SU-DHL-6 (cell line): ENCODE measurements at regions not wholly inside any gene's neighbourhood (a gene's known extent, or its start where the extent isn't known, plus 50 kb on each side); places are given as distances from the start of the nearest gene placed in this dataset.

Source experiments
- H2AFZ ChIP-seq: fragments of 200-600 bp; sonication (generic); 2 replicates; pipeline ENCODE4 v1.6.1; 2014; ENCODE audit warnings: low read depth, mild to moderate bottlenecking, moderate library complexity, mixed read lengths, antibody characterized with exemption, low read length; ENCODE audit not compliant: severe bottlenecking
- H3F3A ChIP-seq: fragments of 200-600 bp; shearing (Covaris generic); 2 replicates; pipeline ENCODE4 v1.6.0; 2016; ENCODE audit warnings: antibody characterized with exemption, mild to moderate bottlenecking; ENCODE audit not compliant: insufficient read depth
- H3K27ac ChIP-seq: fragments of 200-600 bp; sonication (generic); 2 replicates; pipeline ENCODE4 v1.5.1; 2016; ENCODE audit warnings: low read depth, mild to moderate bottlenecking, low read length, moderate library complexity, mixed read lengths
- H3K27me3 ChIP-seq: fragments of 200-600 bp; sonication (generic), shearing (Covaris generic); 2 replicates; pipeline ENCODE4 v1.6.0; 2014; ENCODE audit warnings: mild to moderate bottlenecking, low read length
- H3K36me3 ChIP-seq: fragments of 200-600 bp; sonication (generic); 2 replicates; pipeline ENCODE4 v1.6.1; 2014; ENCODE audit warnings: mild to moderate bottlenecking, low read length, mixed read lengths
- H3K4me2 ChIP-seq: fragments of 300-600, 200-600 bp; shearing (Covaris generic), sonication (generic); 2 replicates; pipeline ENCODE4 v1.6.0; 2014; ENCODE audit warnings: low read length, low read depth, mild to moderate bottlenecking; ENCODE audit not compliant: poor library complexity, severe bottlenecking
- H3K4me3 ChIP-seq: fragments of 200-600 bp; sonication (generic); 2 replicates; pipeline ENCODE4 v1.5.1; 2014; ENCODE audit warnings: antibody characterized with exemption, low read length, mild to moderate bottlenecking, mixed read lengths; ENCODE audit not compliant: insufficient read depth, poor library complexity, severe bottlenecking
- H3K79me2 ChIP-seq: fragments of 200-600 bp; sonication (generic); 2 replicates; pipeline ENCODE4 v1.6.1; 2014; ENCODE audit warnings: mild to moderate bottlenecking, low read length, moderate library complexity; ENCODE audit not compliant: insufficient read depth
- H3K9ac ChIP-seq: fragments of 200-600 bp; sonication (generic); 2 replicates; pipeline ENCODE4 v1.7.0; 2014; ENCODE audit warnings: mild to moderate bottlenecking, low read length
- H3K9me2 ChIP-seq: fragments of 200-600 bp; sonication (generic); replicated peaks from 2 replicates; pipeline ENCODE4 v1.6.1; 2014; ENCODE audit warnings: low read length; ENCODE audit not compliant: insufficient read depth
- H3K9me3 ChIP-seq: fragments of 200-600 bp; sonication (generic); 2 replicates; pipeline ENCODE4 v1.6.1; 2014; ENCODE audit warnings: low read length, mixed read lengths; ENCODE audit not compliant: insufficient read depth
- H4K20me1 ChIP-seq: fragments of 200-600 bp; sonication (generic); 2 replicates; pipeline ENCODE4 v1.6.1; 2014; ENCODE audit warnings: low read depth, mild to moderate bottlenecking, antibody characterized with exemption, low read length, moderate library complexity, mixed read lengths
- CTCF ChIP-seq: fragments of 200-600 bp; sonication (generic); IDR thresholded peaks from one replicate; pipeline ENCODE4 v1.5.1; 2017; ENCODE audit warnings: antibody characterized with exemption, mild to moderate bottlenecking, low read length, moderate library complexity; ENCODE audit not compliant: insufficient read depth, poor library complexity, severe bottlenecking
- EZH2phosphoT487 ChIP-seq: fragments of 200-600 bp; sonication (generic), shearing (Covaris generic); conservative IDR thresholded peaks from 2 replicates; pipeline ENCODE4 v1.6.1; 2018; ENCODE audit warnings: mild to moderate bottlenecking, antibody characterized with exemption, low read length, moderate library complexity, mixed read lengths

- H3K27ac ChIP-seq: no peak overlapping the region
- no peak for TF ChIP-seq CTCF
- no peak for TF ChIP-seq EZH2phosphoT487
- H3K4me2 ChIP-seq: no peak overlapping the region
- H2AFZ ChIP-seq: no peak overlapping the region
- H3K4me3 ChIP-seq: no peak overlapping the region
- no peak overlapping the region for H3K9ac ChIP-seq
- no peaks in the 10 kb centered on the region for H3K9me2 ChIP-seq
- H3K27me3 ChIP-seq: no peaks in the 10 kb centered on the region
- H3K9me3 ChIP-seq: no peaks in the 10 kb centered on the region
- H3K36me3 ChIP-seq: no peaks in the 10 kb centered on the region
- H3K79me2 ChIP-seq: no peaks in the 10 kb centered on the region
- no peaks in the 10 kb centered on the region for H3F3A ChIP-seq
- no peaks in the 10 kb centered on the region for H4K20me1 ChIP-seq
Measured at GRCh38 chr15:93179072-93179471, 90.1 kb upstream of the RGMA start.

GRCh38 chr15:93178371-93178770 lies 89.4 kb upstream of the RGMA start:
- no peak overlapping the region for H3K4me3 ChIP-seq
- no peaks in the 10 kb centered on the region for H3K9me3 ChIP-seq
- H3K4me2 ChIP-seq: no peak overlapping the region
- no peaks in the 10 kb centered on the region for H3K27me3 ChIP-seq
- no peaks in the 10 kb centered on the region for H3K9me2 ChIP-seq
- H3K27ac ChIP-seq: no peak overlapping the region
- H4K20me1 ChIP-seq: no peaks in the 10 kb centered on the region
- H3K9ac ChIP-seq: no peak overlapping the region
- no peak for TF ChIP-seq CTCF
- no peak for TF ChIP-seq EZH2phosphoT487
- H2AFZ ChIP-seq: no peak overlapping the region
- no peaks in the 10 kb centered on the region for H3K79me2 ChIP-seq
- no peaks in the 10 kb centered on the region for H3F3A ChIP-seq
- H3K36me3 ChIP-seq: no peaks in the 10 kb centered on the region

- Histone ChIP-seq H3K9me3 (no peaks in the 10 kb centered on the region), H3K9ac (no peak overlapping the region), H3K27me3 (no peaks in the 10 kb centered on the region), H3K27ac (no peak overlapping the region), H4K20me1 (no peaks in the 10 kb centered on the region), H3K79me2 (no peaks in the 10 kb centered on the region), H3F3A (no peaks in the 10 kb centered on the region), H2AFZ (no peak overlapping the region), H3K4me3 (no peak overlapping the region), H3K4me2 (no peak overlapping the region), H3K9me2 (no peaks in the 10 kb centered on the region), H3K36me3 (no peaks in the 10 kb centered on the region)
- TF ChIP-seq EZH2phosphoT487: no peak
- no peak for TF ChIP-seq CTCF
Measured at GRCh38 chr15:93176065-93176464, 87.1 kb upstream of the RGMA start.

GRCh38 chr15:93174836-93175235 lies 85.8 kb upstream of the RGMA start:
- H3K27ac ChIP-seq: no peak overlapping the region
- TF ChIP-seq CTCF (no peak), EZH2phosphoT487 (no peak)
- H3K79me2 ChIP-seq: no peaks in the 10 kb centered on the region
- no peaks in the 10 kb centered on the region for H3K9me2 ChIP-seq
- no peaks in the 10 kb centered on the region for H3K36me3 ChIP-seq
- no peaks in the 10 kb centered on the region for H4K20me1 ChIP-seq
- H3K4me2 ChIP-seq: no peak overlapping the region
- no peaks in the 10 kb centered on the region for H3F3A ChIP-seq
- H2AFZ ChIP-seq: no peak overlapping the region
- no peaks in the 10 kb centered on the region for H3K9me3 ChIP-seq
- H3K9ac ChIP-seq: no peak overlapping the region
- H3K4me3 ChIP-seq: no peak overlapping the region
- H3K27me3 ChIP-seq: no peaks in the 10 kb centered on the region
